ENCODE measurements at regions not wholly inside any gene's neighbourhood (a gene's known extent, or its start where the extent isn't known, plus 50 kb on each side); places are given as distances from the start of the nearest gene placed in this dataset.

GRCh38 chr3:107950417-107950816 lies 140.4 kb downstream of the CD47 start (continued):
- TF ChIP-seq SIX5 (IDR thresholded peaks at IDR 0.05; ENCODE audit: low read depth, low read length), result no peak
- TF ChIP-seq ATF3 (IDR thresholded peaks at IDR 0.05; ENCODE audit: insufficient read depth, low read depth, low read length), result no peak
- no peak for TF ChIP-seq EP300 (IDR thresholded peaks at IDR 0.05; ENCODE audit: borderline replicate concordance in 1 of 2, low read depth in 2 of 2, low read length in 2 of 2)
- TF ChIP-seq SUZ12 (IDR thresholded peaks at IDR 0.05; ENCODE audit: low read length), result no peak
